GM12891 (cell line): ENCODE measurements at regions not wholly inside any gene's neighbourhood (a gene's known extent, or its start where the extent isn't known, plus 50 kb on each side); places are given as distances from the start of the nearest gene placed in this dataset.

Experiments used
- POLR2A ChIP-seq: IDR thresholded peaks from 2 replicates; pipeline ENCODE4 v1.6.1; 2011; ENCODE audit warnings: low read depth, low read length, control low read depth
- POLR2AphosphoS5 ChIP-seq: IDR thresholded peaks from 2 replicates; pipeline ENCODE4 v1.6.1; 2011; ENCODE audit warnings: low read depth, low read length, control low read depth
- TAF1 ChIP-seq: IDR thresholded peaks from 2 replicates; pipeline ENCODE4 v1.6.1; 2011; ENCODE audit warnings: low read depth, low read length, control low read depth

GRCh38 chr4:105014234-105014633 is 132.4 kb upstream of the TET2 start:
- TF ChIP-seq POLR2AphosphoS5, result no peak
- no peak for TF ChIP-seq POLR2A
- no peak for TF ChIP-seq TAF1
